NCI-H524 (cell line): ENCODE measurements at regions not wholly inside any gene's neighbourhood (a gene's known extent, or its start where the extent isn't known, plus 50 kb on each side); places are given as distances from the start of the nearest gene placed in this dataset.
"Not testable (repeated sequence)": the region's sequence is repeated elsewhere in the genome, so short reads cannot be mapped to it uniquely, and the experiment has no call there.

ENCODE experiments used
- DNase-seq, 2 experiments: peaks; one replicate each; lab custom pipeline; 2025; lab: John Stamatoyannopoulos, UW

DNA sequence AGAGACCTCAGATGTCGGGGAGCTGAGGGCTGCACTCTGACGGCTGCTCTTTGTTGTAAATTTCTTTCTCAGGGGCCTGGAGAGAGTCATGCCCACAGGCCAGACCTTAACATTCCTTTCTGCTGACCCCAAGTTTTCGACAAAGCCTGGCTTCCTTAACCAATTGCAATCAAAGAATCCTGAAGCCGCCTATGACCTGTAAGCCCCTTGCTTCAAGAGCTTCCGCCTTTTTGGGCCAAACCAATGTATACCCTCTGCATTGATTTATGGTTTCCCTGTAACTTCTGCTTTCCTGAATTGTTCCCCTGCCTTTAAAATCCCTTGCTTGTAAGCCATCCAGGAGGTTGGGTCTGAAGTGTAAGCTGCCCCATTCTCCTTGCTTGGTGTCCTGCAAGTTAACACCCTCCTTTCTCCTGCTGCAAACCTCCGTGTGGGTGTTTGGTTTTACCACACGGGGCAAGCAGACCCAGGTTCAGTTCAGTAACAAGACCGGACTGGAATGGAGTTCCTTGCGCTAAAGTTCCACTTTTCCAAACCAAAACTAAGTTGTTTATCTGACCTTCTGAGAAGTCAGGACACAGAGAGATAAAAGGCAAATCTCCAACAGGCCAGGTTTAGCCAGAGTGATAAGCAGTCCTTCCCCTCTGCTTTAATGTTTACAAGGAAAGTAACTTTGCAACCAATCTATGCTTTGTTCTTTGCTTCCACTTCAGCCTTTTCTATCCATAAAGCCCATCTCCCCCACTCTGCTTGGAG lies 141.6 kb downstream of the KCNJ12 start:
- DNase-seq: no peak

DNA sequence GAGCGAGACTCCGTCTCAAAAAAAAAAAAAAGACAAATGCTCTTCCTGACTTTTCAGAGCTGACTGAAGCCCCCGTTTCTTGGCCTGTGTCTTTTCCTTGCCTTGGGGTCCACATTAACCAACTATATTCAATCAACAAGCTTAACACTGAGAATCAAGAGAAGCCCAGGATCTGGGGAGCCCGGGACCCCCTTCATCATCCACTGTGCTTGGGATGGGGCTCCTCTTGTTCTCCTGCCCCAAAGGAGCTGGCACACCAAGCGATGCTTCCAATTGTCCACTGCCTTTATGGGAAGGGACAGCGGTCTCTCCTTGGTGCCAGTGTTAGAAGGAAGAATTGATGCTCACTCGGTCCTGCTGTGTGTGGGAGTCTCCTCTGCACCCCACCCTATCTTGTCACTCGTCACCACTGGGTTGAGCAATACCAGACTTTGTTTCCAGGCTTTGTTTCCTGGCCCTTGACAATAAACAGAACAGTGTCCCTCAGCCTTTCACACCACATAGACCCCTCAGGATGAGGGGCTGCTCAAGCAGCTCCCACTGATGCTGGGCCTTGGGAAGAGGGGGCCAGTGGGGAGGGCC lies 146.7 kb downstream of the KCNJ12 start:
- DNase-seq: no peak

DNA sequence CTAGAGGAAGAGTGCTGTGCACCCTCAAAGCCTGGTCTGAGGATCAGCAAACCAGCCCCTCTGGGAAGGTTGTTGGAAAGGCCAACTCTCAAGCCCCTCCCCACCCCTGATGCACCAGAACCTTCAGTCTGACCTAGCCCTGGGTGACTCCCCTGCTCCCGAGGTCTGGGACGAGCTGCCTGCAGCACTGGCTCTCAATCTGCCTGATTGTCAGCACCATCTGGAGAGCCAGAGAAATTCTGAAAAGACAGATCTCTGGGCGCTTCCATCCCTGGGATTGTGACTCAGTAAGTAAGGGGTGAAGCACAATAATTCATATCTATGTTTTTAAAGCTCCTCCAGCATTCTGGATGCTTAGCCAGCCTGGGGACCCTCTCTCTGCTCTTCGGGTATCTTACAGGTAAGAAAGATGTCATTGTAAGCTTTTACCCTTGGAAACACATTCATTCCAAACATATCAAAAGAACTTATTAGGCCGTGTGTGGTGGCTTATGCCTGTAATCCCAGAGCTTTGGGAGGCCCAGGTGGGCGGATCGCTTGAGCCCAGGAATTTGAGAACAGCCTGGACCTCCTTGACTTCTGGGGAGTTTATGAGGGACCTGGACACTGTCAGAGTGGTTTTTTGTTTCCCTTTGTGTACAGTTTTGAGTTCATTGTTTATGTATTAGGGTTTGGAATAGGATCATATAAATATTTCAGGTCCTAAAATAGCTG lies 147.5 kb downstream of the KCNJ12 start:
- DNase-seq: peak in 1 of 2 experiments; percentile 43

DNA sequence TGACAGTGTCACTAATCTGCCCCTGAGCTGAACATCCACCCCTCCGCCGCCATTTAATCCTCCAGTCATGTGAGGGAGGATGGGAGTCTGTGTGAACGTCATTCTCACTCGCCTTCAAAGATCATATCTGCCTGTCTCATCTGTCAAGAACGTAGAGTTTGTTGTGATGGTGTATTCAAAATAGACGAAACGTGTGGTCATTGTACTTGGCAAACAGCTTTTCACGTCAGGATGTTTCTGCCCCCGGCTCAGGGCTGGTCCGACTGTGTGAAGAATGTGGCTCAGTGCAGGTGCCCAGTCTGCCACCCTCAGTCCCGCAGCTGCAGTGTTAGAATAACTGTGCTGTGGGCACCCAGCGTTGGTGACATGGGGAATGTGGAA lies 148.0 kb downstream of the KCNJ12 start:
- DNase-seq: no peak

DNA sequence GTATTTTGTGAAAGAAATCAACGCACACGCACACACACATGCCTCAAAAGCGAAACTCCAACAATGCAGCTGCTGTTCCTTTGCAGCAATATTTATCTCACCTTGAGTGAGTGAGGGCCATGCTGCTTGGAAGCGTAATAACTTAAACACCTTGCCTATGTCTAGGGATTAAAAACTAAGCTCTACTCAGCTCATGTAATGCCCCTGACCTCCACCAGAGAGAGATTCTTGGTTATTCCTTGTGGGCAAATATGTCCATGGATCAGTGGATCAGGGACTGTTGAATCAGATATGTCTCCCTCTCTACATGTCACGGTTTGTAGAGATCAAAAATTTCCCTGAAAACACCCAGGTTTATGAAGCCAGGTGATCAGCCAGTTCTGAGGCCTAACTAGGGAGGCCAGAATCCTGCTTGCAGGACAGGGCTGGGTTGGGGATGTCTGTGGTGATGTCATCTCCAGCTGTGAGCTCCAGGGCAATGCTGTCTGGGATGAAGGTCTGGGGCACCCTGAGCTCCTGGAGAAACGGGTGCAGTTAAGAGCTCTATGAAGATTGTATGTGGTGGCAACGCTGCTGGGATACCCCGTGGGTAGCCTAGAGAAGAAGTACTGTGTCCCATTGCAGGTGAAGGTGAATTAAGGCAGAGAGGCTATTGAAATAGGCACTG lies 149.4 kb downstream of the KCNJ12 start:
- peak in 1 of 2 experiments; percentile 27 for DNase-seq

DNA sequence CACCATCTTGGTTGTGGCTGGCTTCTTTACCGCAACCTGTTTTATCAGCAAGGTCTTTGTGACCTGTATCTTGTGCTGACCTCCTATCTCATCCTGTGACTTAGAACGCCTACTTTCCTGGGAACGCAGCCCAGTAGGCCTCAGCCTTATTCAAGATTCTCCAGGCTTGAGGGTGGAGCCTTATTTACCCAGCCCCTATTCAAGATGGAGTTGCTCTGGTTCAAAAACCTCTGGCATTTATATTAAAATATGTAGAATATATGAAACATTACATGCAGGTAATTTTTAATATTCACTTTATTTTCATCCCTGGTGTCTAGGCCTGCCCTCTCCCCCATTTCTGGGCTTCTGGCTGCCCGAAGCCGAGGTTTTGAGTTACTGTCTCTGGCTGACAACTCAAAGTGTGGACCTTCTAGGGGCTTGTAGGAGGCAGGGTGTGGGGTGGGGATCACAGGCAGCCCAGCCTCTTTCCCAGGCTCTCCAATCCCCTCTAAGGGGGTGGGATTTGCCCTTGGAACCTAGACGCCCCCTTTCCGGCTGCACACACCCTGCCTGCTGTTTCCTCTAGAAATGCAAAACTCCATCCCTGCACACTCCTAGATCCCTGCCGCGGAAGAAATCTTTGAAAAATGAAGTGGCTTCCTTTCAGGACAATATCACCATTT lies 152.0 kb downstream of the KCNJ12 start:
- no peak for DNase-seq

DNA sequence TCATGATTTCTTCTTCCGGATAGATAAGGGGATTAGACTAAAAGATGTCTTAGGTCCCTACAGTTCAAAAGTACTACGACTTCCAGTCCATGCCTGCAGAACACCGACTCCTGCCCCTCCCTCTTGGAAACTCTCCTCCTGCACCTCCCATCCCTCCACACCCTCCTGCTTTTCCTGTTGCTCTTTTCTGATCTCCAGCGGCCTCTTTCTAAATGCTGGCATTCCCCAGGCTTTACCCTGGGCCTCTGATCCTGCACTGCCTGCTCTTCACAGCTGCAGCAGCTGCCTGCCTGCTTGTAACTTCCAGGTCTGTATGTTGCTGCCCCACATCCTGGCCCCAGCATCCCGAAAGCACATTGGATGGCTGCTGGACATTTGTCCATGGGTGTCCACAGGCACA lies 154.2 kb downstream of the KCNJ12 start:
- DNase-seq: no peak

DNA sequence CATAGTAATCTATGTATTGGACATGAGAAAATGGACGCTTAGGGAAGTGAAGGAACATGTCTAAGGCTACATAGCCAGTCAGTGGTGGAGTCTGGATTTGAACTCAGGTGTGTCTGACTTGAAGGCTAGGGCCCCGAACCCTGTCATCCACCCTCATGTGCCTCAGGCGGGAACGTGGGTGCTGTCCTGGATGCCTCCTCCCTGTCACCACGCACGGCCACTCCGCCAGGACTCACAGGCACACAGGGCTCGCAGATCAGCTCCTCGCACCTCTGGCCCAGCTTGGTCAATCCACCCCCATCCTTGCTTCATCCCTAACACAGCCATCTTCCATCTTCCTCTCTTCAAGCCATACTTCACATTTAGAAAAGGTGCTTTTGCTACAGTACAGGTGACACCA lies 154.7 kb downstream of the KCNJ12 start:
- no peak for DNase-seq

DNA sequence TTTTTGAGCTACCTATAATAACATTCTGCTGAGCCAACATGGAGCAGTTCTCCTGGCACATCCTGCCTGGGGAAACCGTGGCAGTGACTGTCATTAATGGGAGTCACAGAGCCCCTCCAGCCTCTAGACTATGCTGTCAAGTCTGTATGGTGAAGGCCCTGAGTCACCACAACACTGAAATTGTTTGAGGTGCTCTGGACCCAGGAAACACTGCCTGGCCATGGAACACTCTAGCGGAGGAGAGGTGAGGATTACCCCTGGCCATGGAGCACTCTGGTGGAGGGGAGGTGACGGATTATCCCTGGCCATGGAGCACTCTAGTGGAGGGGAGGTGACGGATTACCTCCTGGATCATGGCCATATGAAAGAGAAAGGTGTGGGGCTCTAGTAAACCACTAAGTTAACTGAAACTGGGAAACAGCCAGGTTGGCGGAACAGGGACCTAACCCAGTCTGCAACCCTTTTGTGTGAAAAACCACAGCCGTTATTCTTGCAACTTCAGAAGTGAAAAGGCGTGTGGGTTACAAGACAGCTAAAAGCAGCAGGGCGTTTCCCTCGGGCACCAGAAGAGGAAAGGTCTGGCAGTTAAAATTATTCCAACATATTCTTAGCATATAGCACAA lies 156.7 kb downstream of the KCNJ12 start:
- DNase-seq: no peak

DNA sequence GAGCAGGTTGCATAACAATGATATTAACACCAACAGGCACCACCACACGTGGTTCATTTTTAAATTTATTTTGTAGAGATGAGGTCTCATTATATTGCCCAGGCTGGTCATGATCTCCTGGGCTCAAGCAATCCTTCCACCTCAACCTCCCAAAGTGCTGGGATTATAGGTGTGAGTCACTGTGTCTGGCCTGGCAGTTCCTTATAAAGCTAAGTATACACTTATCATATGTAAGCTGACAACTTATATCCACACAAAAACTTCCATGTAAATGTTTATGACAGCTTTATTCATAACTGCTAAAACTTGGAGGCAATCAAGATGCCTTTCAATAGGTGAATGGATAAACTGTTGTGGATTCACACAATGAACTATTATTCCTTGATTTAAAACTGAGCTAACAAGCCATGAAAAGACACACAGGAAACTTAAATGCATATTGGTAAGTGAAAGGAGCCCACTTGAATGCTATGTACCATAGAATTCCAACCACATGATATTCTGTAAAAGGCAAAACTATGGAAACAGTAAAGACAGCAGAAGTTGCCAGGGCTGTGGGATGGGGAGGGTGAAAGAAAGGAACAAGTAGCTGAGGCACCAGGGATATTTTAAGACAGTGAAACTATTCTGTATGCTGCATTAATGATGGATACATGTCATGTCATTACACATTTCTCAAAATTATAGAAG lies 156.5 kb upstream of the KCNJ18 start:
- no peak for DNase-seq

DNA sequence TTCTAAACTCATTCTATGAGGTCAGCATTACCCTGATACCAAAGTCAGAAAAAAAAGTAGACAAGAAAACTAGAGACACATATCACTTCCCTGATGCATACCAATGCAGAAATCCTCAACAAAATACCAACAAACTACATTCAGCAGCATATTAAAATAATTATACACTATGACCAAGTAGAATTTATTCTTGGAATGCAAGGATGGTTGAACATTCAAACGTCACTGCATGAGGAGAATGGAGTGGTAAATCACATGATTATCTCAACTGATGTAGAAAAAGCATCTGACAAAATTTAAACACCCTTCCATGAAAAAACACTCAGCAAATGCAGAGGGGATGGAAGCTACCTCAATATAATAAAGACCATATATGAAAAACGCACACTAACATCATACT lies 155.0 kb upstream of the KCNJ18 start:
- DNase-seq: no peak

DNA sequence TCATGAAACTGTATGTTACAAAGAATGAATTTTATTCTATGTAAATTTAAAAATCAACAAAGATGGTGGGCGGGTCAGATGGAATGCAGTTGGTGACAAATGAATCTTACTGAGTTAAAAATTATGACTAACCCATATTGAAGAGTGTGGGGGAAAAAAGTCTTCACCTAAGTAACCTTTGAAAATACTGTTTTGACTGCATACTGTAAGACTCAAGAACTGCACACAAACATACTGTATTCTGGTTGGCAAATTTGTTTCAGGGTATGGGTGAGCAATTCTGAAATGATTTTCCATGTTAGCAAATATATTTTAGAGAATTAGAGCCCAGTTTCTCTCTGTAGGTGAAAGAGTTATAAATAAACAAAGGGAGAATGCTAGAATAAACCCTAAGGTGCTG lies 153.7 kb upstream of the KCNJ18 start:
- no peak for DNase-seq

DNA sequence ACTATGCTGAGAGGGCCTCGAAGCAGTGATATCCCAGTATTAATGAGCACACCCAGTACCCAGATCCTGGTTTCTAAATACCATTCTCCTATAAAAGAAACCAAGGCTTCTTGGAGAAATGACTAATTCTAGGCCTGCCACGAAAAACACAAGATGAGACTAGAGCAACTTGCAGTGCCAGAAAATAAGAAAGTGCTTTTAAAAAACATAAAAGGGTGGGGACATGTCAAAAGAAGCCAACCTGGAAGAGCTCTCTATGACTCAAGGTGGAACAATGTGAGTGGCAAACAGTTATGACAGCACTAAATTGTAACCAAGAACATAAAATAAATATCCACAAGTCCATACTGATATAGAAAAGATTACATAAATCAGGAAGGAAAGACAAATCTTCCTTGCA lies 153.2 kb upstream of the KCNJ18 start:
- DNase-seq: no peak

DNA sequence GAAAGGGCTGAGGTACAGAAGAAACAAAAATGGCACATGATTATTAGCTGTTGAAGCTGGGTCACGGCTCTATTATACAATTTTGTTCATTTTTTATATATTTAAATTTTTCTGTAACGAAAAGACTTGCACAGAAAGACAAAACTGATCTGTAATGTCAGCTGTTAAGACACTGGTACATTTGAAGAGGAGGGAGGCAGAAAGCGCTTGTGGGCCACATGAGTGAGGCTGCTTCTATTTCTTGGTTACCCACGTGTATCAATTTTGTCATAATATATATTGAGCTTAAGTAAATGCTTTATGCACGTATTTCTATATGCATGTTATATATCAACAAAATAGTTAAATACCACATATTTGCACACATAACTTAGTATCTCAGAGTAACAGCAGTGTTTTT lies 151.8 kb upstream of the KCNJ18 start:
- DNase-seq: no peak

DNA sequence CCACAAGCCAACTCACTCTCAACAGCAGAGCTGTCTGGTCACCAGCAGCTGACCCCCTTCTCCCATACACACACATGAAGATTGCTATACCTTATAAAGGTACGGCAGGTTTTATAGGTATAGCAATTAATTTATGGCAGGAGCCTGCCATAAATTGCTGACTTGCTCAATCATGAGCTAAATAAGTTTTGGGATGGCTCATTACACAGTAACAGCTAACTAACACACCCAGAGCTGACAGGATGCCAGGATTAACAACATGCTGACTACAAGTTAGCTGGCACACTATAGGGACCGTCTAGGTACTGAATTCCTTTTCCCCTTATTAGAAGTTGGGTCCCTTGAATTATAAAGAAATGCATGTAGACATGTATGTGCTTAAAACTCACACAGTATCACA lies 150.3 kb upstream of the KCNJ18 start:
- no peak for DNase-seq

DNA sequence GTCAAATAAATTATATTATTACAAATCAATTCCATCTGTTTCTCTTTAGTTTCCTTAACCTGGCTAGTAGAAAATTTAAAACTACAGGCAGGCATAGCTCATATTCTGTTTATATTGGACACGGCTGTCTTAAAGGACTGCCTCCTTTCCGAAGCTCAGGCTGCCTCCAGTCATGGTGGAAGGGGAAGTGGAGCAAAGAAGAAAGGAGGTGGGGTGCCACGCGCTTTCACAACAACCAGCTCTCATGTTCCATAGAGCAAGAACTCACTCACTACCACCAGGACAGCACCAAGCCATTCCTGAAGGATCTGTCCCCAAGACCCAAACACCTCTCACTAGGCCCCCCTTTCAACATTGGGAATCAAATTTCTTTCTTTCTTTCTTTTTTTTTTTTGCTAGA lies 149.3 kb upstream of the KCNJ18 start:
- DNase-seq: no peak

DNA sequence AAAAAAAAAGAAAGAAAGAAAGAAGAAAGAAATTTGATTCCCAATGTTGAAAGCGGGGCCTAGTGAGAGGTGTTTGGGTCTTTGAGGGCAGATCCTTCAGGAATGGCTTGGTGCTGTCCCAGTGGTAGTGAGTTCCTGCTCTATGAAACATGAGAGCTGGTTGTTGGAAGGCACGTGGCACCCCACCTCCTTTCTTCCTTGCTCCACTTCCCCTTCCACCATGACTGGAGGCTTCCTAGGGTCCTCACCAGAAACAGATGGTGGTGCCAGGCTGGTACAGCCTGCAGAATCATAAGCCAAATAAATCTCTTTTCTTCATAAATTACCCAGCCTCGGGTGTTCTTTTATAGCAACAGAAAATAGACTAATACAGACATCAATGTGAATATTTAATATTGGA lies 147.3 kb upstream of the KCNJ18 start:
- DNase-seq: no peak

DNA sequence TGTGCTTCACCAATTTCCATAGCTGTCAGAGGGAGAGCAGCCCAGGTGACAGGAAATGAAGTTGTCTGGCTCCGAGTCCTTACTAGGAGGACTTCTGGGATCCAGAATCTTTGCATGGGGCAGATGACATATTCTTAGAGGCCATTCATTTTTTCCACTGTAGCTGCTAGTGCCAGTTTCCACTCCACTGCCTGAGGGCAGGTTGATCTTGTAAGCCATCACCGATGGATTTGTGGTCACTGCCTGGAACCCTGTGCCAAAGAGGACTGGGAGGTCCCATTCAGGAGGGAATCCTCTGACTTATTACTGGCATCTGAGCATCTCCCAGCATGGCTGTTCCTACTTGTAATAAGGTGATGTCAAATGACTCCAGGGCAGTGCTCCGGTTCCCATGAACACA lies 144.1 kb upstream of the KCNJ18 start:
- no peak for DNase-seq

DNA sequence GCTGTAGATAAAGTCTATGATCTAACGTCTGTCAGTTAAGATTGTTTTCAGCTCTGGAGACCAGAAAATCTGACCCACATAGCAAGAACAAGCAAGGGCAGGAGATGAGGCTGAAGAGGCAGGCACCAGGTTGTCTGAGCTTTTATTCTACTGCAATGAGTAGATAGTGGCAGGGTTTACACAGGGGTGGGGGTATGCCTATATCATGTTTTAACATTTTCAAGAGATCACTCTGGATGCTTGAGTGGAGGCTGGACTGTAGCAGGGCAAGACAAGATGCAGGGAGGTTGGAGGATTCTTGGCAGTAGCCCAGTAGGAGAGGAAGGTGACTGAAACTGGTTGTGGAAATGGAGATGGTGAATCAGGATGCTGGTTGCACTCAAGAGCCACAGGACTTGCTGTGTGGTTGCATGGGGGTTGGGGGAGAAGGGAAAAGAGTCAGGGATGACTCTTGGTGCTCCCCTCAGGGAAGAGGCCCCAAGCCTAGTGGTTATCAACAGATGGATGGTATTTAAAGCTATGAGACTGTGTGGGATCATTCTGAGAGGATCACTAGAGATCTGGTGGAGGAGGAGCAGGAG lies 143.1 kb upstream of the KCNJ18 start:
- DNase-seq: no peak

DNA sequence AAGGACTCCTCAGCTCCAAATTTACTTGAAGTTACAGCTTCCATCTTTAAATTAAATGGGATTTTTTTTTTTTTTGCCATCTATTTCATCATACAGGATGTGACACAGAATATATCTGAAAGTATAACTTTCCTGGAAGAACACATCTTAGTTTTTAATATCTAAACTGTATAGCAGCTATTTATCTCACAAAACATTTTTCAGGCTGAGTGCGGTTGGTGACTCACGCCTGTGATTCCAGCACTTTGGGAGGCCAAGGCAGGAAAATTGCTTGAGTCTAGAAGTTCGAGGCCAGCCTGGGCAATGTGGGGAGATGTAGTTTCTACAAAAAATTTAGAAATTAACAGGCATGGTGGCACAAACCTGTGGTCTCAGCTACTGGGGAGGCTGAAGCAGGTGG lies 142.3 kb upstream of the KCNJ18 start:
- not testable (repeated sequence) for DNase-seq
